Panc1 (cell line): ENCODE measurements at regions not wholly inside any gene's neighbourhood (a gene's known extent, or its start where the extent isn't known, plus 50 kb on each side); places are given as distances from the start of the nearest gene placed in this dataset.
"Not testable (repeated sequence)": the region's sequence is repeated elsewhere in the genome, so short reads cannot be mapped to it uniquely, and the experiment has no call there.

ENCODE experiments used
- ATAC-seq: fragments of 200-7000 bp; cut with Tn5 transposase; 2 replicates; pipeline ENCODE4 v1.9.1; 2020; ENCODE audit warnings: mild to moderate bottlenecking, moderate library complexity
- BruUV-seq: library from RNA; stranded (reverse); fragments of 400-500 nt; replicated peaks from 2 replicates; lab custom pipeline; 2021; lab: Mats Ljungman, UMichigan
- CTCF ChIA-PET: fragments of 300-600 bp; sonication (Branson Sonifier 250); formaldehyde crosslinking; loops from one replicate; lab custom pipeline; 2022; ENCODE audit warnings: antibody characterized with exemption; lab: Charles Lee
- POLR2A ChIA-PET: fragments of 300-600 bp; sonication (Branson Sonifier 250); formaldehyde crosslinking; loops from one replicate; lab custom pipeline; 2022; ENCODE audit warnings: antibody characterized with exemption; lab: Charles Lee
- DNase-seq: peaks from one replicate; pipeline ENCODE4 v3.0.0-alpha.2; 2010; ENCODE audit warnings: low read depth, low spot score
- H3K27ac ChIP-seq: 2 replicates; pipeline ENCODE4 v1.5.1; 2011; ENCODE audit warnings: mild to moderate bottlenecking, low read length, inconsistent platforms
- H3K27me3 ChIP-seq: fragments of 200-500 bp; sonication (Bioruptor generic); 2 replicates; pipeline ENCODE4 v1.6.0; 2014; ENCODE audit warnings: low read length, inconsistent platforms; ENCODE audit not compliant: control insufficient read depth, insufficient read depth
- H3K36me3 ChIP-seq: fragments of 200-500 bp; sonication (Bioruptor generic); 2 replicates; pipeline ENCODE4 v1.5.1; 2014; ENCODE audit warnings: inconsistent platforms, mild to moderate bottlenecking, low read length, moderate library complexity; ENCODE audit not compliant: control insufficient read depth, insufficient read depth
- H3K4me1 ChIP-seq: 2 replicates; pipeline ENCODE4 v1.5.1; 2011; ENCODE audit warnings: inconsistent platforms, mild to moderate bottlenecking, low read length, moderate library complexity; ENCODE audit not compliant: control insufficient read depth, insufficient read depth
- H3K4me3 ChIP-seq, 2 experiments: 2 replicates each; pipeline ENCODE4 v1.5.1; 2011 to 2012; ENCODE audit warnings: low read depth in 2 of 2, low read length in 2 of 2, mild to moderate bottlenecking in 2 of 2, inconsistent platforms in 1 of 2, moderate library complexity in 1 of 2
- H3K9me3 ChIP-seq: fragments of 200-500 bp; sonication (Bioruptor generic); 2 replicates; pipeline ENCODE4 v1.5.1; 2014; ENCODE audit warnings: low read depth, mild to moderate bottlenecking, inconsistent platforms, low read length, moderate library complexity; ENCODE audit not compliant: control insufficient read depth, insufficient read depth
- CTCF ChIP-seq: fragments of 450-650 bp; IDR thresholded peaks from 2 replicates; pipeline ENCODE4 v1.5.1; 2017; ENCODE audit warnings: mild to moderate bottlenecking
- POLR2AphosphoS5 ChIP-seq: IDR thresholded peaks from 2 replicates; pipeline ENCODE4 v1.6.1; 2012; ENCODE audit warnings: mild to moderate bottlenecking, low read depth, low read length, moderate library complexity
- REST ChIP-seq, 2 experiments: IDR thresholded peaks; 2 replicates each; pipeline ENCODE4 v1.6.1; 2011 to 2012; ENCODE audit warnings: low read depth in 2 of 2, control low read depth in 1 of 2, low read length in 1 of 2, mild to moderate bottlenecking in 1 of 2, moderate library complexity in 1 of 2; ENCODE audit not compliant: insufficient read depth in 1 of 2
- SIN3A ChIP-seq: IDR thresholded peaks from 2 replicates; pipeline ENCODE4 v1.6.1; 2012; ENCODE audit warnings: low read depth, mild to moderate bottlenecking, low read length, moderate library complexity, borderline replicate concordance; ENCODE audit not compliant: insufficient read depth
- TCF7L2 ChIP-seq: IDR thresholded peaks from 2 replicates; pipeline ENCODE4 v1.6.1; 2011; ENCODE audit warnings: mild to moderate bottlenecking, low read depth, low read length, inconsistent platforms
- in situ Hi-C: cut with HindIII; loops from 2 replicates; pipeline ENCODE4 v1.10.0; 2016; ENCODE audit warnings: low sequenced_read_pairs, low pct_unique_long_range_greater_than_20kb
- intact Hi-C: fragments of 100-400 bp; cut with micrococcal nuclease; formaldehyde crosslinking; loops from one replicate; pipeline ENCODE4 v1.10.0; 2022; ENCODE audit not compliant: unreplicated experiment

GRCh38 chr20:47978428-47979120, 193.3 kb upstream of the SULF2 start:
- in situ Hi-C loops, H3K36me3 ChIP-seq, DNase-seq, ATAC-seq, H3K4me3 ChIP-seq, BruUV-seq, H3K9me3 ChIP-seq, H3K27me3 ChIP-seq, CTCF ChIA-PET, intact Hi-C loops, H3K27ac ChIP-seq, POLR2A ChIA-PET, H3K4me1 ChIP-seq: not testable (repeated sequence)

- CTCF ChIA-PET, H3K9me3 ChIP-seq, in situ Hi-C loops, H3K27ac ChIP-seq, H3K4me1 ChIP-seq, H3K4me3 ChIP-seq, H3K27me3 ChIP-seq, POLR2A ChIA-PET, BruUV-seq, DNase-seq, H3K36me3 ChIP-seq, intact Hi-C loops: not testable (repeated sequence)
- 0 out of 2 replicates have a peak, but pooled peaks have one; percentile 46 for ATAC-seq
Measured at GRCh38 chr20:47977789-47978252, 192.5 kb upstream of the SULF2 start.

GRCh38 chr20:47977017-47977788, 191.9 kb upstream of the SULF2 start:
- H3K36me3 ChIP-seq, DNase-seq, H3K27me3 ChIP-seq, CTCF ChIA-PET, ATAC-seq, POLR2A ChIA-PET, BruUV-seq, H3K9me3 ChIP-seq, H3K27ac ChIP-seq, intact Hi-C loops, H3K4me3 ChIP-seq, in situ Hi-C loops: not testable (repeated sequence)
- peaks cover 15% of the 10 kb centered on the region for H3K4me1 ChIP-seq

GRCh38 chr20:47974234-47974878, 189.1 kb upstream of the SULF2 start:
- Histone ChIP-seq H3K9me3 (no peaks in the 10 kb centered on the region), H3K4me1 (peaks cover 18% of the 10 kb centered on the region), H3K36me3 (no peaks in the 10 kb centered on the region), H3K4me3 (no peak overlapping the region), H3K27me3 (no peaks in the 10 kb centered on the region), H3K27ac (peak overlapping the region; percentile 54)
- BruUV-seq, result no TSS peak
- no peak for TF ChIP-seq CTCF
- no peak for TF ChIP-seq TCF7L2
- TF ChIP-seq REST (IDR thresholded peaks at IDR 0.05; ENCODE audit: insufficient read depth in 1 of 2, low read depth in 2 of 2, low read length in 1 of 2), result no peak
- TF ChIP-seq SIN3A, result no peak
- TF ChIP-seq POLR2AphosphoS5, result no peak
- ChIA-PET POLR2A (interaction anchor here (0.6 kb wide), 1 partner anchor 48 kb away, joined by 3 read pairs; no protein-coding TSS in a partner anchor), CTCF (no interaction called here)
- in situ Hi-C loops (no loop called here), intact Hi-C loops (no loop called here)
- ATAC-seq, result no peak
- DNase-seq, result no peak
